Natural killer cell (primary cell): ENCODE measurements at regions not wholly inside any gene's neighbourhood (a gene's known extent, or its start where the extent isn't known, plus 50 kb on each side); places are given as distances from the start of the nearest gene placed in this dataset.

ENCODE experiments used
- ATAC-seq, 3 donors: fragments of 150-1000 bp in 2 of 3; fragments of 200-7000 bp in 1 of 3; cut with Tn5 transposase; 1 replicate in 1 of 3; 2 replicates in 2 of 3; pipeline ENCODE4 v1.10.0; 2021; ENCODE audit warnings: mild to moderate bottlenecking in 2 of 3, moderate library complexity in 2 of 3
- DNase-seq, 2 donors: peaks; one replicate each; pipeline versions ENCODE4 v3.0.0 to v3.0.0-alpha.2; 2013 to 2021; ENCODE audit warnings: mixed read lengths in 1 of 2
- H3K27ac ChIP-seq: one replicate; pipeline ENCODE4 v1.5.1; 2013; ENCODE audit warnings: mild to moderate bottlenecking, low read length
- H3K27me3 ChIP-seq: one replicate; pipeline ENCODE4 v1.6.1; 2013; ENCODE audit warnings: low read length; ENCODE audit not compliant: control insufficient read depth, insufficient read depth
- H3K36me3 ChIP-seq: one replicate; pipeline ENCODE4 v1.6.1; 2013; ENCODE audit warnings: low read length; ENCODE audit not compliant: control insufficient read depth, insufficient read depth
- H3K4me1 ChIP-seq: one replicate; pipeline ENCODE4 v1.6.1; 2013; ENCODE audit warnings: low read length; ENCODE audit not compliant: control insufficient read depth, insufficient read depth
- H3K4me3 ChIP-seq: one replicate; pipeline ENCODE4 v1.5.1; 2013; ENCODE audit warnings: low read length
- H3K9me3 ChIP-seq: one replicate; pipeline ENCODE4 v1.6.1; 2013; ENCODE audit warnings: low read length; ENCODE audit not compliant: control insufficient read depth, insufficient read depth
- H3K27ac Mint-ChIP-seq, 2 donors: one replicate each; pipeline ENCODE4 v1.8.0; 2022; ENCODE audit warnings: mild to moderate bottlenecking in 2 of 2, mixed read lengths in 2 of 2, moderate library complexity in 1 of 2
- H3K27me3 Mint-ChIP-seq, 2 donors: one replicate each; pipeline ENCODE4 v1.8.0; 2022; ENCODE audit warnings: low read depth in 2 of 2, mixed read lengths in 2 of 2
- H3K36me3 Mint-ChIP-seq: one replicate; pipeline ENCODE4 v1.8.0; 2022; ENCODE audit warnings: mixed read lengths
- H3K4me1 Mint-ChIP-seq, 2 donors: one replicate each; pipeline ENCODE4 v1.8.0; 2022; ENCODE audit warnings: mixed read lengths in 2 of 2
- H3K4me3 Mint-ChIP-seq: one replicate; pipeline ENCODE4 v1.8.0; 2022; ENCODE audit warnings: mild to moderate bottlenecking, moderate library complexity, mixed read lengths
- H3K9me3 Mint-ChIP-seq, 2 donors: one replicate each; pipeline ENCODE4 v1.8.0; 2022; ENCODE audit warnings: mixed read lengths in 2 of 2
- WGBS: methylation state at CpG from one replicate; pipeline ENCODE4 v1.1.7; 2013; ENCODE audit warnings: missing lambda C conversion rate; ENCODE audit not compliant: insufficient coverage; 5-methylcytosine and 5-hydroxymethylcytosine counted together
- intact Hi-C: fragments of 100-400 bp; cut with micrococcal nuclease; formaldehyde crosslinking; loops from one replicate; pipeline ENCODE4 v1.14.2; 2022
- TF ChIP-seq, protein P1 (sequence below): fragments of 200-600 bp; IDR thresholded peaks from one replicate; pipeline ENCODE4 v1.8.0; 2022; ENCODE audit warnings: antibody characterized with exemption

DNA sequence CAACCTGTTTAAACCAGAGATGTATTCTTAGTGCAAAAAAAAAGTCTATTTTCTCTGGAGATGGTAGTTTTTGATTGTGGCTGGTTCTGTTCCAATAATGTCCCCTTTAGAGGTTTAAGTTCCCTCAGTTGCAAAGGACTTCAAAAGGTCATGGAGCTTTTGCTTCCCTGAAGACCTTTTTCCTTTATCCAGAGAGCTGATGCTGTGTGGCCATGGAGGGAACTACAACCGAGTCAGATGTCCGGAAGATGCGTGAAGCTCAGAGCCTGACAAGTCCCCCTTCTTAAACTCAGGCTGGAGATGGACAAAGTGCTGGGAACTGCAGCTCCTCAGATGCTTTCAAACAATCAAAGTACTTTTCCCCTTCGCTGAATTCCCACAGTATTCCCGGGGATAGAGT is 176.1 kb downstream of the TMEM18 start:
- Mint-ChIP-seq H3K27ac (no peak overlapping the region), H3K9me3 (no peaks in the 10 kb centered on the region), H3K4me3 (no peak overlapping the region), H3K36me3 (no peaks in the 10 kb centered on the region), H3K4me1 (peaks cover 7 to 9% of the 10 kb centered on the region in 2 donors), H3K27me3 (peaks cover 10 to 15% of the 10 kb centered on the region in 2 donors)
- H3K27ac ChIP-seq, result no peak overlapping the region
- H3K4me3 ChIP-seq, result no peak overlapping the region
- TF ChIP-seq, protein P1, sequence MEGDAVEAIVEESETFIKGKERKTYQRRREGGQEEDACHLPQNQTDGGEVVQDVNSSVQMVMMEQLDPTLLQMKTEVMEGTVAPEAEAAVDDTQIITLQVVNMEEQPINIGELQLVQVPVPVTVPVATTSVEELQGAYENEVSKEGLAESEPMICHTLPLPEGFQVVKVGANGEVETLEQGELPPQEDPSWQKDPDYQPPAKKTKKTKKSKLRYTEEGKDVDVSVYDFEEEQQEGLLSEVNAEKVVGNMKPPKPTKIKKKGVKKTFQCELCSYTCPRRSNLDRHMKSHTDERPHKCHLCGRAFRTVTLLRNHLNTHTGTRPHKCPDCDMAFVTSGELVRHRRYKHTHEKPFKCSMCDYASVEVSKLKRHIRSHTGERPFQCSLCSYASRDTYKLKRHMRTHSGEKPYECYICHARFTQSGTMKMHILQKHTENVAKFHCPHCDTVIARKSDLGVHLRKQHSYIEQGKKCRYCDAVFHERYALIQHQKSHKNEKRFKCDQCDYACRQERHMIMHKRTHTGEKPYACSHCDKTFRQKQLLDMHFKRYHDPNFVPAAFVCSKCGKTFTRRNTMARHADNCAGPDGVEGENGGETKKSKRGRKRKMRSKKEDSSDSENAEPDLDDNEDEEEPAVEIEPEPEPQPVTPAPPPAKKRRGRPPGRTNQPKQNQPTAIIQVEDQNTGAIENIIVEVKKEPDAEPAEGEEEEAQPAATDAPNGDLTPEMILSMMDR, result no peak
- no peaks in the 10 kb centered on the region for H3K27me3 ChIP-seq
- WGBS, result 72% methylated on average over 3 of the region's 5 CpGs
- ATAC-seq (no peak), DNase-seq (no peak)
- no peaks in the 10 kb centered on the region for H3K9me3 ChIP-seq
- no peaks in the 10 kb centered on the region for H3K36me3 ChIP-seq
- intact Hi-C loops, result no loop called here
- no peaks in the 10 kb centered on the region for H3K4me1 ChIP-seq

DNA sequence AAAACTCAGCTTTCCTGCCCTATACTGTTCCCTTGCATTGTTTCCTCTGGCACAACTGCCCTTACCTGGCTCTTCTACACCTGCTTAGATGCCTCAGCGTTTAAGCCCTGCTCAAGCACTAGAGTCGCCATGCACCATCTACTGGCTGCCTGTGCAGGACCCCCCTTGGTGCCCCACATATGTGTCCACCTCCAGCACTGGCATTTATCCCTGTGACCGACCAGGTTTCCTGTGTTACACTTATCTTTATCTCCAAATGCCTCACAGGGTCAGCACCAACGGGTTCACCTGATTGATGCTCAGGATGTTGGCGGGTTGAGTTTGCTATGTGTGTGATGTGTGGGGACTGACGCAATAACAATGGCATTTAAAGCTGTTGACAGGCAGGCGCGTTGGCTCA is 177.5 kb downstream of the TMEM18 start:
- Mint-ChIP-seq H3K4me1 (peaks cover 7 to 9% of the 10 kb centered on the region in 2 donors), H3K27ac (no peak overlapping the region), H3K9me3 (no peaks in the 10 kb centered on the region), H3K36me3 (no peaks in the 10 kb centered on the region), H3K27me3 (peaks cover 7 to 10% of the 10 kb centered on the region in 2 donors), H3K4me3 (no peak overlapping the region)
- 70% methylated on average over 8 of the region's 8 CpGs for WGBS
- H3K9me3 ChIP-seq, result no peaks in the 10 kb centered on the region
- no peaks in the 10 kb centered on the region for H3K27me3 ChIP-seq
- intact Hi-C loops, result no loop called here
- ATAC-seq (no peak), DNase-seq (no peak)
- no peaks in the 10 kb centered on the region for H3K36me3 ChIP-seq
- H3K4me3 ChIP-seq, result no peak overlapping the region
- no peaks in the 10 kb centered on the region for H3K4me1 ChIP-seq
- H3K27ac ChIP-seq, result no peak overlapping the region
- TF ChIP-seq, protein P1, result no peak

DNA sequence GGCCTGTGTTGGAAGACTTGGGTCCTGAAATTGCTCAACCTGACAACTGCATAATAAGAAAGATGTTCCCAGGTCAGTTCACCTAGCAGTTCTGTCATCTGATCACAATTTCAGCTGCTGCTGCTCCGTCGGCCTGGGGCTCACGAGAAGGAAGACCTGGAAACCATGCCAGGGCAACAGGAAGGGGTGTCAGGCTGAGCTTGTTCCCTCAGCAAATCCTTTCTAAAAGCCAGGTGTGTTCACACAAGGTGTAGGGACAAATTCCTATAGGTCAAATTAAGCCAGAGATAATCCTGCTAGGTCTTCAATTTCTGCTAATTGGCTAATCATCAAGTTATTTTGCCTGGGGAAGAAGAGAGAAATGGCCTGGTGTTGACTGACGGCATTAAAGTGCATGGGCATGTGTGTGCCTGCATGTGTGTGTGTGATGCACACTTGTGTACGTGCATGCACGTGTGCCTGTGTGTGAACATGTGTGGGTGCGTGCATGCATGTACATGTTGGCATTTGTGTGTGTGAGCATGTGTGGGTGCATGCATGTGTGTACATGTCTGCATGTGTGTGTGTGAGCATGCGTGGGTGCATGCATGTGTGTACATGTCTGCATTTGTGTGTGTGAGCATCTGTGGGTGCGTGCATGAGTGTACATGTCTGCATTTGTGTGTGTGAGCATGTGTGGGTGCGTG is 178.6 kb downstream of the TMEM18 start:
- ATAC-seq, result no peak
- H3K27me3 Mint-ChIP-seq, result peaks cover 0 to 7% of the 10 kb centered on the region in 2 donors
- peaks cover 7 to 9% of the 10 kb centered on the region in 2 donors for H3K4me1 Mint-ChIP-seq
- H3K4me1 ChIP-seq, result no peaks in the 10 kb centered on the region
- H3K27ac Mint-ChIP-seq, result no peak overlapping the region
- H3K9me3 Mint-ChIP-seq, result no peaks in the 10 kb centered on the region
- no peaks in the 10 kb centered on the region for H3K27me3 ChIP-seq
- no peak overlapping the region for H3K4me3 Mint-ChIP-seq
- TF ChIP-seq, protein P1, result no peak
- no peak overlapping the region for H3K27ac ChIP-seq
- H3K9me3 ChIP-seq, result no peaks in the 10 kb centered on the region
- no peak overlapping the region for H3K4me3 ChIP-seq
- DNase-seq, result no peak
- H3K36me3 ChIP-seq, result no peaks in the 10 kb centered on the region
- intact Hi-C loops, result no loop called here
- WGBS, result 92% methylated on average over 10 of the region's 10 CpGs
- H3K36me3 Mint-ChIP-seq, result no peaks in the 10 kb centered on the region
